Muscle of leg (tissue), 3 donors: ENCODE measurements at regions not wholly inside any gene's neighbourhood (a gene's known extent, or its start where the extent isn't known, plus 50 kb on each side); places are given as distances from the start of the nearest gene placed in this dataset.
A peak's percentile ranks its signal among the peaks of the same experiment; 100 is the strongest.

Source experiments
- DNase-seq: peaks from one replicate; pipeline ENCODE4 v3.0.0; 2013
- H3K27ac ChIP-seq: one replicate; pipeline ENCODE4 v1.5.1; 2013; ENCODE audit warnings: mild to moderate bottlenecking, low read length, control low read depth
- H3K27me3 ChIP-seq: one replicate; pipeline ENCODE4 v1.6.1; 2013; ENCODE audit warnings: low read length; ENCODE audit not compliant: control insufficient read depth, insufficient read depth
- H3K36me3 ChIP-seq: one replicate; pipeline ENCODE4 v1.6.1; 2013; ENCODE audit warnings: low read length; ENCODE audit not compliant: control insufficient read depth, insufficient read depth
- H3K4me1 ChIP-seq: one replicate; pipeline ENCODE4 v1.6.1; 2013; ENCODE audit warnings: low read length; ENCODE audit not compliant: control insufficient read depth, insufficient read depth
- H3K4me3 ChIP-seq: one replicate; pipeline ENCODE4 v1.5.1; 2013; ENCODE audit warnings: low read length, control low read depth
- H3K9me3 ChIP-seq: replicated peaks from 2 replicates; pipeline ENCODE4 v1.6.1; 2013; ENCODE audit warnings: low read depth, low read length; ENCODE audit not compliant: control insufficient read depth
- WGBS: methylation state at CpG from one replicate; pipeline ENCODE4 v1.1.5; 2013; ENCODE audit warnings: missing lambda C conversion rate; ENCODE audit not compliant: insufficient coverage; 5-methylcytosine and 5-hydroxymethylcytosine counted together

GRCh38 chr20:11769825-11770224, 147.9 kb upstream of the BTBD3 start:
- H3K27me3 ChIP-seq: no peaks in the 10 kb centered on the region
- no peaks in the 10 kb centered on the region for H3K9me3 ChIP-seq
- H3K4me1 ChIP-seq: no peaks in the 10 kb centered on the region
- WGBS: 92% methylated on average over 1 of the region's 3 CpGs
- H3K4me3 ChIP-seq: no peak overlapping the region
- no peak overlapping the region for H3K27ac ChIP-seq
- DNase-seq: no peak
- H3K36me3 ChIP-seq: no peaks in the 10 kb centered on the region

- Histone ChIP-seq H3K4me1 (no peaks in the 10 kb centered on the region), H3K36me3 (no peaks in the 10 kb centered on the region), H3K27ac (no peak overlapping the region), H3K9me3 (no peaks in the 10 kb centered on the region), H3K4me3 (no peak overlapping the region), H3K27me3 (no peaks in the 10 kb centered on the region)
- WGBS: no CpG with 5 or more reads among the region's 2 CpGs
- no peak for DNase-seq
Observed at GRCh38 chr20:11772226-11772730, 145.4 kb upstream of the BTBD3 start.

- WGBS: no CpG with 5 or more reads among the region's 2 CpGs
- H3K27me3 ChIP-seq: no peaks in the 10 kb centered on the region
Observed at GRCh38 chr20:11776687-11777086, 141.0 kb upstream of the BTBD3 start.

GRCh38 chr20:11777387-11778205, 140.1 kb upstream of the BTBD3 start:
- no peaks in the 10 kb centered on the region for H3K4me1 ChIP-seq
- peak; percentile 22 for DNase-seq
- no peaks in the 10 kb centered on the region for H3K36me3 ChIP-seq
- 51% methylated on average over 10 of the region's 14 CpGs for WGBS
- no peaks in the 10 kb centered on the region for H3K27me3 ChIP-seq
- H3K4me3 ChIP-seq: no peak overlapping the region
- H3K27ac ChIP-seq: no peak overlapping the region
- no peaks in the 10 kb centered on the region for H3K9me3 ChIP-seq

More at GRCh38 chr20:11776687-11777086, 141.0 kb upstream of the BTBD3 start:
- Histone ChIP-seq H3K27ac (no peak overlapping the region), H3K4me3 (no peak overlapping the region), H3K4me1 (no peaks in the 10 kb centered on the region), H3K36me3 (no peaks in the 10 kb centered on the region), H3K9me3 (no peaks in the 10 kb centered on the region)
- no peak for DNase-seq

- WGBS: no CpG with 5 or more reads among the region's 5 CpGs
- H3K9me3 ChIP-seq: no peaks in the 10 kb centered on the region
- no peaks in the 10 kb centered on the region for H3K4me1 ChIP-seq
- no peak for DNase-seq
- no peaks in the 10 kb centered on the region for H3K36me3 ChIP-seq
- no peaks in the 10 kb centered on the region for H3K27me3 ChIP-seq
- no peak overlapping the region for H3K27ac ChIP-seq
- no peak overlapping the region for H3K4me3 ChIP-seq
Observed at GRCh38 chr20:11778206-11778570, 139.5 kb upstream of the BTBD3 start.

- Histone ChIP-seq H3K9me3 (no peaks in the 10 kb centered on the region), H3K27me3 (no peaks in the 10 kb centered on the region), H3K36me3 (no peaks in the 10 kb centered on the region), H3K27ac (no peak overlapping the region), H3K4me3 (no peak overlapping the region), H3K4me1 (no peaks in the 10 kb centered on the region)
- DNase-seq: no peak
- WGBS: no CpG with 5 or more reads among the region's 2 CpGs
Observed at GRCh38 chr20:11780765-11781369, 136.8 kb upstream of the BTBD3 start.

- Histone ChIP-seq H3K4me3 (no peak overlapping the region), H3K9me3 (no peaks in the 10 kb centered on the region), H3K27ac (no peak overlapping the region), H3K36me3 (no peaks in the 10 kb centered on the region), H3K27me3 (no peaks in the 10 kb centered on the region), H3K4me1 (no peaks in the 10 kb centered on the region)
- WGBS: 80% methylated on average over 3 of the region's 6 CpGs
- no peak for DNase-seq
Observed at GRCh38 chr20:11783102-11783850, 134.4 kb upstream of the BTBD3 start.

- no peaks in the 10 kb centered on the region for H3K36me3 ChIP-seq
- no peaks in the 10 kb centered on the region for H3K9me3 ChIP-seq
- no peak overlapping the region for H3K27ac ChIP-seq
- no peaks in the 10 kb centered on the region for H3K4me1 ChIP-seq
- 89% methylated on average over 3 of the region's 4 CpGs for WGBS
- no peak for DNase-seq
- H3K4me3 ChIP-seq: no peak overlapping the region
- no peaks in the 10 kb centered on the region for H3K27me3 ChIP-seq
Observed at GRCh38 chr20:11785885-11786507, 131.7 kb upstream of the BTBD3 start.

- Histone ChIP-seq H3K27ac (no peak overlapping the region), H3K9me3 (no peaks in the 10 kb centered on the region), H3K4me3 (no peak overlapping the region), H3K4me1 (no peaks in the 10 kb centered on the region), H3K27me3 (no peaks in the 10 kb centered on the region), H3K36me3 (no peaks in the 10 kb centered on the region)
- DNase-seq: no peak
- no CpG with 5 or more reads among the region's 1 CpG for WGBS
Observed at GRCh38 chr20:11790046-11790445, 127.6 kb upstream of the BTBD3 start.

- no peak for DNase-seq
- 57% methylated on average over 1 of the region's 2 CpGs for WGBS
Observed at GRCh38 chr20:11791316-11791715, 126.4 kb upstream of the BTBD3 start.

More at GRCh38 chr20:11791316-11791715, 126.4 kb upstream of the BTBD3 start:
- H3K4me1 ChIP-seq: no peaks in the 10 kb centered on the region
- H3K9me3 ChIP-seq: no peaks in the 10 kb centered on the region
- no peak overlapping the region for H3K4me3 ChIP-seq
- H3K27me3 ChIP-seq: no peaks in the 10 kb centered on the region
- no peaks in the 10 kb centered on the region for H3K36me3 ChIP-seq
- H3K27ac ChIP-seq: no peak overlapping the region
